K562 (cell line): ENCODE measurements at regions not wholly inside any gene's neighbourhood (a gene's known extent, or its start where the extent isn't known, plus 50 kb on each side); places are given as distances from the start of the nearest gene placed in this dataset.

Source experiments
- ATAC-seq: fragments of 200-7000 bp; cut with Tn5 transposase; 3 replicates; pipeline ENCODE4 v1.9.1; 2020; ENCODE audit warnings: moderate library complexity
- BruUV-seq: library from RNA; stranded (reverse); fragments of 400-500 nt; replicated peaks from 2 replicates; lab custom pipeline; 2021; lab: Mats Ljungman, UMichigan
- CTCF ChIA-PET: fragments of 300-600 bp; formaldehyde crosslinking; extraction: SDS; loops from one replicate; lab custom pipeline; 2021; ENCODE audit warnings: low intra/inter-chr PET ratio; lab: Yijun Ruan, JAX
- POLR2A ChIA-PET: fragments of 300-600, 350-650 bp; sonication (Branson Sonifier 250); formaldehyde crosslinking; extraction: SDS; loops from one replicate; lab custom pipeline; 2021; ENCODE audit warnings: antibody characterized with exemption, inconsistent platforms; lab: Yijun Ruan, JAX
- DNase-seq, 4 experiments: peaks; one replicate each; pipeline versions ENCODE4 v3.0.0 to v3.0.0-alpha.2; 2011 to 2018; ENCODE audit warnings: low spot score in 3 of 4, mixed read lengths in 3 of 4; ENCODE audit errors: extremely low read depth in 1 of 4
- FAIRE-seq: peaks from 2 replicates; lab custom pipeline; 2011; peaks lifted over from hg19 to GRCh38; lab: Jason Lieb, UNC
- H2AFZ ChIP-seq: 2 replicates; pipeline ENCODE4 v1.6.0; 2011; ENCODE audit warnings: low read depth, low read length, control low read depth, inconsistent platforms
- H3K27ac ChIP-seq: fragments of 200-600 bp; 3 replicates; pipeline ENCODE4 v1.8.0; 2011; ENCODE audit warnings: low read depth, mild to moderate bottlenecking, control low read depth, inconsistent platforms, low read length, moderate library complexity, mixed read lengths; ENCODE audit errors: extremely low read depth
- H3K27me3 ChIP-seq, 2 experiments: fragments of 300-600 bp in 1 of 2; 2 replicates in 1 of 2; 3 replicates in 1 of 2; pipeline versions ENCODE4 v1.6.0 to v1.8.0; 2011; ENCODE audit warnings: inconsistent platforms in 2 of 2, low read length in 2 of 2, mild to moderate bottlenecking in 1 of 2, mixed read lengths in 1 of 2, moderate library complexity in 1 of 2; ENCODE audit not compliant: control insufficient read depth in 2 of 2, insufficient read depth in 2 of 2
- H3K36me3 ChIP-seq: fragments of 300-600 bp; 3 replicates; pipeline ENCODE4 v1.8.0; 2011; ENCODE audit warnings: mild to moderate bottlenecking, low read length, inconsistent platforms; ENCODE audit not compliant: control insufficient read depth, insufficient read depth
- H3K4me1 ChIP-seq, 2 experiments: fragments of 200-600 bp in 1 of 2; replicated peaks in 1 of 2; 2 replicates in 1 of 2; 3 replicates in 1 of 2; pipeline versions ENCODE4 v1.5.1 to v1.8.0; 2011; ENCODE audit warnings: inconsistent platforms in 2 of 2, low read length in 2 of 2, mild to moderate bottlenecking in 1 of 2, mixed read lengths in 1 of 2, moderate library complexity in 1 of 2; ENCODE audit not compliant: control insufficient read depth in 2 of 2, insufficient read depth in 2 of 2
- H3K4me2 ChIP-seq: 2 replicates; pipeline ENCODE4 v1.6.1; 2011; ENCODE audit warnings: low read length, control low read depth, inconsistent platforms, mixed read lengths; ENCODE audit not compliant: insufficient read depth
- H3K4me3 ChIP-seq: fragments of 200-600 bp; sonication (generic), shearing (Covaris generic); 2 replicates; pipeline ENCODE4 v1.5.1; 2016; ENCODE audit warnings: control low read depth, inconsistent platforms
- H3K79me2 ChIP-seq: fragments of 200-600 bp; 3 replicates; pipeline ENCODE4 v1.8.0; 2011; ENCODE audit warnings: low read length, inconsistent platforms; ENCODE audit not compliant: control insufficient read depth, insufficient read depth
- H3K9ac ChIP-seq, 2 experiments: 2 replicates each; pipeline versions ENCODE4 v1.6.0 to v1.6.1; 2011; ENCODE audit warnings: low read depth in 2 of 2, low read length in 2 of 2, control low read depth in 1 of 2, inconsistent platforms in 1 of 2, mild to moderate bottlenecking in 1 of 2, mixed read lengths in 1 of 2; ENCODE audit not compliant: insufficient read depth in 1 of 2
- H3K9me1 ChIP-seq: one replicate; pipeline ENCODE4 v1.6.0; 2011; ENCODE audit warnings: inconsistent platforms, mild to moderate bottlenecking, low read length, moderate library complexity; ENCODE audit not compliant: control insufficient read depth, insufficient read depth
- H3K9me3 ChIP-seq: replicated peaks from 2 replicates; pipeline ENCODE4 v1.5.1; 2011; ENCODE audit warnings: low read depth, low read length, inconsistent platforms; ENCODE audit not compliant: control insufficient read depth, insufficient read depth
- H4K20me1 ChIP-seq: replicated peaks from 2 replicates; pipeline ENCODE4 v1.6.1; 2011; ENCODE audit warnings: low read length, inconsistent platforms, mixed read lengths; ENCODE audit not compliant: control insufficient read depth, insufficient read depth
- CREM ChIP-seq: IDR thresholded peaks from 2 replicates; pipeline ENCODE4 v1.6.1; 2014; ENCODE audit warnings: antibody characterized with exemption, low read depth
- DACH1 ChIP-seq: fragments of 450-650 bp; IDR thresholded peaks from 2 replicates; pipeline ENCODE4 v1.6.1; 2018; ENCODE audit not compliant: partially characterized antibody
- DMBX1 ChIP-seq: fragments of 250-450 bp; sonication (Bioruptor Pico); IDR thresholded peaks from 2 replicates; pipeline ENCODE4 v1.8.0; 2022; ENCODE audit warnings: inconsistent platforms, mild to moderate bottlenecking, moderate library complexity, borderline replicate concordance
- GATA2 ChIP-seq: sonication (generic); formaldehyde crosslinking; IDR thresholded peaks from 2 replicates; pipeline ENCODE4 v1.4.0; 2020; ENCODE audit warnings: mild to moderate bottlenecking, missing genetic modification reagents
- LEF1 ChIP-seq: fragments of 450-650 bp; IDR thresholded peaks from 2 replicates; pipeline ENCODE4 v1.6.1; 2016; ENCODE audit warnings: mild to moderate bottlenecking
- MTF1 ChIP-seq: fragments of 250-450 bp; sonication (Bioruptor Pico); IDR thresholded peaks from 2 replicates; pipeline ENCODE4 v1.9.0; 2021; ENCODE audit warnings: moderate library complexity, mild to moderate bottlenecking, inconsistent platforms, borderline replicate concordance
- NFYB ChIP-seq: IDR thresholded peaks from 2 replicates; pipeline ENCODE4 v1.6.1; 2011; ENCODE audit warnings: mild to moderate bottlenecking, moderate library complexity; ENCODE audit not compliant: insufficient read length; ENCODE audit errors: extremely low read depth
- SMARCE1 ChIP-seq: fragments of 450-650 bp; IDR thresholded peaks from 2 replicates; pipeline ENCODE4 v1.7.1; 2016; ENCODE audit warnings: mild to moderate bottlenecking
- U2AF1 ChIP-seq: fragments of 200-400 bp; formaldehyde crosslinking; optimal IDR thresholded peaks from 2 replicates; pipeline ENCODE3; 2017; ENCODE audit warnings: mild to moderate bottlenecking, low read depth, low read length, moderate library complexity
- ZNF717 ChIP-seq: fragments of 250-450 bp; sonication (Bioruptor Pico); IDR thresholded peaks from 2 replicates; pipeline ENCODE4 v1.5.0; 2021
- WGBS: fragments of 100-300 bp; shearing (Covaris generic); methylation state at CpG from one replicate; pipeline ENCODE4 v1.1.6; 2016; ENCODE audit warnings: low coverage, mixed read lengths; ENCODE audit not compliant: insufficient coverage; ENCODE audit errors: missing lambda C conversion rate; 5-methylcytosine and 5-hydroxymethylcytosine counted together
- in situ Hi-C: fragments of 300-500 bp; cut with MboI; formaldehyde crosslinking; loops from 4 replicates; pipeline ENCODE4 v1.15.0; 2018; ENCODE audit warnings: inconsistent platforms, mixed read lengths
- intact Hi-C: fragments of 100-400 bp; cut with micrococcal nuclease; formaldehyde crosslinking; loops from 2 replicates; pipeline ENCODE4 v1.14.2; 2022
- TF ChIP-seq, protein P1 (sequence below): fragments of 450-650 bp; IDR thresholded peaks from 2 replicates; pipeline ENCODE4 v1.6.1; 2017; ENCODE audit warnings: antibody characterized with exemption
- TF ChIP-seq, protein P2 (sequence below): sonication (generic); formaldehyde crosslinking; IDR thresholded peaks from 2 replicates; pipeline ENCODE4 v1.8.0; 2023; ENCODE audit warnings: mild to moderate bottlenecking, missing genetic modification reagents

DNA sequence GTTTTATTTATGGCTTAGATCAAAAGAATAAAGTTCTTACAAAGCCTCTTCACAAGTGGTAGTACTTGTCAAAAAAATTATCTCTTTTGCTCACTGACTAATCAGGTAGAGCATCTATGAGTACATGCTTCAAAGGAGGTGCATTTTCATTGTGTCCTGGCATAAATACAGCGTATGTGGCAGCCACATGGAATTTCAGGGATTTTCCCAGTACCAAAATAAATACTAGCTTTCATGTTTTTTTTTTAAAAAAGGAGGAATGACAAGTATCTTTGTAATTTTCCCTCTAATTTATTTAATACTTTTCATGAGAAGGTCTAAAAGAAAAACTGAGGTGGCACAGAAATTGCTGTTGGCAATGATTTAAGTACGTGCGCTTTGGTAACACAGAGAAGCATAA, 597.8 kb upstream of the ALCAM start (continued):
- TF ChIP-seq DACH1, result no peak
- TF ChIP-seq LEF1, result no peak
- TF ChIP-seq MTF1, result no peak
- no peak for TF ChIP-seq ZNF717
- TF ChIP-seq, protein P1, sequence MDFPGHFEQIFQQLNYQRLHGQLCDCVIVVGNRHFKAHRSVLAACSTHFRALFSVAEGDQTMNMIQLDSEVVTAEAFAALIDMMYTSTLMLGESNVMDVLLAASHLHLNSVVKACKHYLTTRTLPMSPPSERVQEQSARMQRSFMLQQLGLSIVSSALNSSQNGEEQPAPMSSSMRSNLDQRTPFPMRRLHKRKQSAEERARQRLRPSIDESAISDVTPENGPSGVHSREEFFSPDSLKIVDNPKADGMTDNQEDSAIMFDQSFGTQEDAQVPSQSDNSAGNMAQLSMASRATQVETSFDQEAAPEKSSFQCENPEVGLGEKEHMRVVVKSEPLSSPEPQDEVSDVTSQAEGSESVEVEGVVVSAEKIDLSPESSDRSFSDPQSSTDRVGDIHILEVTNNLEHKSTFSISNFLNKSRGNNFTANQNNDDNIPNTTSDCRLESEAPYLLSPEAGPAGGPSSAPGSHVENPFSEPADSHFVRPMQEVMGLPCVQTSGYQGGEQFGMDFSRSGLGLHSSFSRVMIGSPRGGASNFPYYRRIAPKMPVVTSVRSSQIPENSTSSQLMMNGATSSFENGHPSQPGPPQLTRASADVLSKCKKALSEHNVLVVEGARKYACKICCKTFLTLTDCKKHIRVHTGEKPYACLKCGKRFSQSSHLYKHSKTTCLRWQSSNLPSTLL, result no peak

DNA sequence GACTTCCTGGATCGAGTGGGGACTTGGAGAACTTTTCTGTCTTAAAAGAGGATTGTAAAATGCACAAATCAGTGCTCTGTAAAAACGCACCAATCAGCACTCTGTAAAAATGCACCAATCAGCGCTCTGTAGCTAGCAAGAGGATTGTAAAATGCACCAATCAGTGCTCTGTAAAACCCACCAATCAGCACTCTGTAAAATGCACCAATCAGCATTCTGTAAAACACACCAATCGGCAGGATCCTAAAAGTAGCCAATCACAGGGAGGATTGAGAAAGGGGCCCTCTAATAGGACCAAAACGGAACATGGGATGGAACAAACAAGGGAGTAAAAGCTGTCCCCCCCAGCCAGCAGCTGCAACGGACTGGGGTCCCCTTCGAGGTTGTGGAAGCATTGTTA, 587.4 kb upstream of the ALCAM start:
- TF ChIP-seq SMARCE1 (no peak), CREM (no peak), NFYB (no peak), U2AF1 (no peak), GATA2 (CRISPR knock-in tag) (no peak), DMBX1 (no peak)
- TF ChIP-seq, protein P2, sequence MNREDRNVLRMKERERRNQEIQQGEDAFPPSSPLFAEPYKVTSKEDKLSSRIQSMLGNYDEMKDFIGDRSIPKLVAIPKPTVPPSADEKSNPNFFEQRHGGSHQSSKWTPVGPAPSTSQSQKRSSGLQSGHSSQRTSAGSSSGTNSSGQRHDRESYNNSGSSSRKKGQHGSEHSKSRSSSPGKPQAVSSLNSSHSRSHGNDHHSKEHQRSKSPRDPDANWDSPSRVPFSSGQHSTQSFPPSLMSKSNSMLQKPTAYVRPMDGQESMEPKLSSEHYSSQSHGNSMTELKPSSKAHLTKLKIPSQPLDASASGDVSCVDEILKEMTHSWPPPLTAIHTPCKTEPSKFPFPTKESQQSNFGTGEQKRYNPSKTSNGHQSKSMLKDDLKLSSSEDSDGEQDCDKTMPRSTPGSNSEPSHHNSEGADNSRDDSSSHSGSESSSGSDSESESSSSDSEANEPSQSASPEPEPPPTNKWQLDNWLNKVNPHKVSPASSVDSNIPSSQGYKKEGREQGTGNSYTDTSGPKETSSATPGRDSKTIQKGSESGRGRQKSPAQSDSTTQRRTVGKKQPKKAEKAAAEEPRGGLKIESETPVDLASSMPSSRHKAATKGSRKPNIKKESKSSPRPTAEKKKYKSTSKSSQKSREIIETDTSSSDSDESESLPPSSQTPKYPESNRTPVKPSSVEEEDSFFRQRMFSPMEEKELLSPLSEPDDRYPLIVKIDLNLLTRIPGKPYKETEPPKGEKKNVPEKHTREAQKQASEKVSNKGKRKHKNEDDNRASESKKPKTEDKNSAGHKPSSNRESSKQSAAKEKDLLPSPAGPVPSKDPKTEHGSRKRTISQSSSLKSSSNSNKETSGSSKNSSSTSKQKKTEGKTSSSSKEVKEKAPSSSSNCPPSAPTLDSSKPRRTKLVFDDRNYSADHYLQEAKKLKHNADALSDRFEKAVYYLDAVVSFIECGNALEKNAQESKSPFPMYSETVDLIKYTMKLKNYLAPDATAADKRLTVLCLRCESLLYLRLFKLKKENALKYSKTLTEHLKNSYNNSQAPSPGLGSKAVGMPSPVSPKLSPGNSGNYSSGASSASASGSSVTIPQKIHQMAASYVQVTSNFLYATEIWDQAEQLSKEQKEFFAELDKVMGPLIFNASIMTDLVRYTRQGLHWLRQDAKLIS (CRISPR knock-in tag), result no peak
- H3K9ac ChIP-seq, result no peak overlapping the region
- H4K20me1 ChIP-seq, result no peaks in the 10 kb centered on the region
- no peak overlapping the region for H2AFZ ChIP-seq
- no peak overlapping the region for H3K4me3 ChIP-seq
- intact Hi-C loops (no loop called here), in situ Hi-C loops (no loop called here)
- ATAC-seq (no peak), FAIRE-seq (no peak), DNase-seq (no peak)
- H3K36me3 ChIP-seq, result no peaks in the 10 kb centered on the region
- H3K27me3 ChIP-seq, result no peaks in the 10 kb centered on the region
- no peaks in the 10 kb centered on the region for H3K9me3 ChIP-seq
- ChIA-PET POLR2A (no interaction called here), CTCF (no interaction called here)
- no peaks in the 10 kb centered on the region for H3K9me1 ChIP-seq
- BruUV-seq, result no TSS peak
- H3K4me2 ChIP-seq, result no peak overlapping the region
- WGBS, result 1% methylated on average over 7 of the region's 7 CpGs
- H3K79me2 ChIP-seq, result no peaks in the 10 kb centered on the region
- no peak overlapping the region for H3K27ac ChIP-seq
- no peaks in the 10 kb centered on the region for H3K4me1 ChIP-seq
